Transverse colon (tissue), 4 donors: ENCODE measurements at regions not wholly inside any gene's neighbourhood (a gene's known extent, or its start where the extent isn't known, plus 50 kb on each side); places are given as distances from the start of the nearest gene placed in this dataset.

Experiments
- EP300 ChIP-seq: sonication (generic); formaldehyde crosslinking; IDR thresholded peaks from one replicate; pipeline ENCODE4 v1.6.1; 2017; ENCODE audit warnings: antibody characterized with exemption, low read depth
- POLR2A ChIP-seq: fragments of 450-650 bp; IDR thresholded peaks from one replicate; pipeline ENCODE4 v1.6.1; 2016; ENCODE audit warnings: antibody characterized with exemption, mild to moderate bottlenecking, moderate library complexity
- POLR2AphosphoS5 ChIP-seq, 3 donors: sonication (generic); formaldehyde crosslinking; IDR thresholded peaks; one replicate each; pipeline ENCODE4 v1.6.1; 2016; ENCODE audit warnings: antibody characterized with exemption in 3 of 3
- TF ChIP-seq, protein P1 (sequence below), 5 experiments: fragments of 200-600 bp in 3 of 5; fragments of 450-650 bp in 2 of 5; sonication (generic) in 3 of 5; IDR thresholded peaks; 1 replicate in 2 of 5; 2 replicates in 3 of 5; pipeline ENCODE4 v1.5.1; 2016 to 2017; ENCODE audit warnings: antibody characterized with exemption in 5 of 5, inconsistent platforms in 3 of 5, mild to moderate bottlenecking in 2 of 5, moderate library complexity in 1 of 5

DNA sequence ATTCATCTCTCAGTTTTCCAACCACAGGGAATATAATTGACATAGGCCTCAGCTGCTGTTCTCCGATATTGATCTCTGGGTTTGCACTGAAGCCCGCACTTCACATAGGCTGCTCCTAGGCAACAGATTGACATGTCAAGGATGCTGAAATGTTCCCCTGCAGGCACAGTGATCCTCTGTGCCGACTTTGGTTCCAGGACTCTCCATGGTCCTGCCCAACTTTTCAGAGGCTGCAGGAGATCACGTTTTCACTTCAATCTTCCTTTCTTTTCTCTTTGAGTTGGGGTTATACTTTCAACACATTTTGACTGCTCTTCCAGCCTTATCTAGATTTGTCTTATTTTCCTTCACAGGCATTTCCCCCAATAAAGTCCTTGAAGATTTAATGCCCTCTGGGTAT, 1361.0 kb downstream of the DSC3 start:
- TF ChIP-seq POLR2AphosphoS5 (IDR thresholded peaks at IDR 0.05) (no peak), EP300 (no peak), POLR2A (no peak)
- TF ChIP-seq, protein P1, sequence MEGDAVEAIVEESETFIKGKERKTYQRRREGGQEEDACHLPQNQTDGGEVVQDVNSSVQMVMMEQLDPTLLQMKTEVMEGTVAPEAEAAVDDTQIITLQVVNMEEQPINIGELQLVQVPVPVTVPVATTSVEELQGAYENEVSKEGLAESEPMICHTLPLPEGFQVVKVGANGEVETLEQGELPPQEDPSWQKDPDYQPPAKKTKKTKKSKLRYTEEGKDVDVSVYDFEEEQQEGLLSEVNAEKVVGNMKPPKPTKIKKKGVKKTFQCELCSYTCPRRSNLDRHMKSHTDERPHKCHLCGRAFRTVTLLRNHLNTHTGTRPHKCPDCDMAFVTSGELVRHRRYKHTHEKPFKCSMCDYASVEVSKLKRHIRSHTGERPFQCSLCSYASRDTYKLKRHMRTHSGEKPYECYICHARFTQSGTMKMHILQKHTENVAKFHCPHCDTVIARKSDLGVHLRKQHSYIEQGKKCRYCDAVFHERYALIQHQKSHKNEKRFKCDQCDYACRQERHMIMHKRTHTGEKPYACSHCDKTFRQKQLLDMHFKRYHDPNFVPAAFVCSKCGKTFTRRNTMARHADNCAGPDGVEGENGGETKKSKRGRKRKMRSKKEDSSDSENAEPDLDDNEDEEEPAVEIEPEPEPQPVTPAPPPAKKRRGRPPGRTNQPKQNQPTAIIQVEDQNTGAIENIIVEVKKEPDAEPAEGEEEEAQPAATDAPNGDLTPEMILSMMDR (IDR thresholded peaks at IDR 0.05) = no peak
